GM18867 (cell line): ENCODE measurements at regions not wholly inside any gene's neighbourhood (a gene's known extent, or its start where the extent isn't known, plus 50 kb on each side); places are given as distances from the start of the nearest gene placed in this dataset.
"Not testable (repeated sequence)": the region's sequence is repeated elsewhere in the genome, so short reads cannot be mapped to it uniquely, and the experiment has no call there.

Experiments used
- ATAC-seq: cut with Tn5 transposase; IDR thresholded peaks from one replicate; pipeline ENCODE4 v1.9.1; 2021; ENCODE audit warnings: mild to moderate bottlenecking, moderate library complexity; ENCODE audit not compliant: unreplicated experiment

GRCh38 chr1:60826320-60827094, 255.9 kb upstream of the NFIA start:
- ATAC-seq, result no peak

- ATAC-seq, result no peak
These were observed 256.8 kb upstream of the NFIA start for GRCh38 chr1:60825593-60825992.

- no peak for ATAC-seq
These were observed 259.2 kb upstream of the NFIA start for GRCh38 chr1:60823151-60823550.

GRCh38 chr1:60822252-60822651, 260.1 kb upstream of the NFIA start:
- ATAC-seq, result no peak

- no peak for ATAC-seq
These were observed 261.2 kb upstream of the NFIA start for GRCh38 chr1:60821156-60821555.

- no peak for ATAC-seq
These were observed 263.2 kb upstream of the NFIA start for GRCh38 chr1:60818969-60819701.

- ATAC-seq, result no peak
These were observed 269.3 kb upstream of the NFIA start for GRCh38 chr1:60813071-60813470.

- ATAC-seq, result no peak
These were observed 273.0 kb upstream of the NFIA start for GRCh38 chr1:60809204-60809980.

GRCh38 chr1:60808676-60809075, 273.7 kb upstream of the NFIA start:
- no peak for ATAC-seq

- no peak for ATAC-seq
These were observed 279.5 kb upstream of the NFIA start for GRCh38 chr1:60802884-60803283.

- no peak for ATAC-seq
These were observed 285.0 kb upstream of the NFIA start for GRCh38 chr1:60797351-60797750.

GRCh38 chr1:60791226-60791625, 291.1 kb upstream of the NFIA start:
- no peak for ATAC-seq

- not testable (repeated sequence) for ATAC-seq
These were observed 309.3 kb upstream of the NFIA start for GRCh38 chr1:60773099-60773498.

GRCh38 chr1:60769082-60769481, 313.3 kb upstream of the NFIA start:
- no peak for ATAC-seq

- ATAC-seq, result peak; percentile 76
These were observed 317.2 kb upstream of the NFIA start for GRCh38 chr1:60765204-60765603.

GRCh38 chr1:60764489-60764888, 317.9 kb upstream of the NFIA start:
- no peak for ATAC-seq

GRCh38 chr1:60763741-60764140, 318.6 kb upstream of the NFIA start:
- ATAC-seq, result no peak

GRCh38 chr1:60762911-60763310, 319.4 kb upstream of the NFIA start:
- ATAC-seq, result no peak

GRCh38 chr1:60762176-60762575, 320.2 kb upstream of the NFIA start:
- no peak for ATAC-seq

GRCh38 chr1:60759291-60759690, 323.1 kb upstream of the NFIA start:
- ATAC-seq, result no peak

- no peak for ATAC-seq
These were observed 324.9 kb upstream of the NFIA start for GRCh38 chr1:60757485-60757884.
